ENCODE measurements at regions not wholly inside any gene's neighbourhood (a gene's known extent, or its start where the extent isn't known, plus 50 kb on each side); places are given as distances from the start of the nearest gene placed in this dataset.
"Not testable (repeated sequence)": the region's sequence is repeated elsewhere in the genome, so short reads cannot be mapped to it uniquely, and the experiment has no call there.

DNA sequence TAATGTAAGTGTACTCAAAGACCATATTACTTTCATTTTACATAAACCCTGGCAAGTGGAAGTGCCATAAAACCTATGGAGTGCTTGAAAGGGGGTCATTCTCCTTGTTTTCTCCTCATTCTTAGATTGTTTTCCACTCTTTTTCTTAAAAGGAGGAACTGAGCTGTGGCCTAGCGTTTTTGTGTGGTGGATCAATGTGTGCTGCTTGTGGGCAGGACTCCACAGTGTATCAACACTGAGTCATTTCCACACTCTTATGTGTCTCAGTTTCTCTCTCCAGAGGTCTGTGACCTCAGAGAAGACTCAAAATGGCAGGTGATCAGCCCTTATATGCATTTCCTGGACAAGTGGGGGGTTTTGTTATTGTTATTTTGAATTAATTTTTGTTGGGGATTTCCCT is 516.1 kb upstream of the CDH10 start:
- no peak for DNase-seq

DNA sequence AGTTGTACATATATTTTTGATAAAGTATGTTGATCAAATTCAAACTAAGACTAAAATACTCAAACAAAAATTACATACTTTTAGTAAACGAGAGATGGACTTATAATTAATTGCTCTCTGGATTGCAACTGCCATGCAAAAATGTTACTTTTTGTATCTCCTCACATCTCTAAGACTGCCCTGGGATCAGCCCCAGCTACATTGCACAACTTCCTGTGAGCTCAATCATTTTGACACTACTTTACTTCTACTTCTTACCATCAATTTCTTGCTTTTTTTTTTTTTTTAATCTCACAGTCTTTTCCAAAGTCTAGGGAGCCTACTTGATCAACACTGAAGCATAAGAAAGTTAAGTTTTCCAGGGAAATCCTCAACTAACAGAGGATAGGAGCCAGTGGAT is 506.0 kb upstream of the CDH10 start:
- no peak for DNase-seq

DNA sequence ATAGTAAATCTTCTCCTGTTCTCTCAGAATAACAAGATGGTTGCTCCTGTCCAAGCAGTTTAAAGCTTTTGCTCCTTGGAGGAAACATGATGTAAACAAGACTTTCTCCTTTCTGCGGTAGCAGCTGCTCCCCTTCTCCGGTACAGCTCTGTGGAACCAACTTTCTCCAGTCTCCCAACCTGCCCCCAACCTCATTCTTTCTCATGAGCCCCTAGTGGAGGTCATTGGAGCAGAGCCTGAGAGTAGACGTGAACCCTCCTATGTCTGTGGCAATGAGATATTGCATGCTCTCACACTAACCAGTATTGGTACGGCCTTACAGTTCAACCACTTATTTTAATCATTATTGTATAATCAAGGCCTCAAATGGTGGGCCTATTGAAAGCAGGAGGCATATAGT is 483.8 kb upstream of the CDH10 start:
- DNase-seq: no peak

DNA sequence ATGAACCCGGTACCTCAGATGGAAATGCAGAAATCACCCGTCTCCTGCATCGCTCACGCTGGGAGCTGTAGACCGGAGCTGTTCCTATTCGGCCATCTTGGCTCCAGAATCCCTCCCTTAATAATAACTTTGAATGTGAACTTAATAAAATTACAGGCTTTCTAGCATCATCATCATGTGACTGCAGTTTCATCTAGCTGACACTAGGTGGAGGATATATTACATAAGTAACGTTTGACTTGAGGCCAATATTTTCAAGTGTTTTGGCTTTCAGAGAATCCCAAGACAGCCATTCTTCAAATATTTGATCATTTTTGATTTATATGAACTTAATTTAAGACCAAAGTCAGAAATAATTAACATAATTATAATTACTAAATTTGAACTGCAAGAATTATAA is 474.9 kb upstream of the CDH10 start:
- peak; percentile 18 for DNase-seq

DNA sequence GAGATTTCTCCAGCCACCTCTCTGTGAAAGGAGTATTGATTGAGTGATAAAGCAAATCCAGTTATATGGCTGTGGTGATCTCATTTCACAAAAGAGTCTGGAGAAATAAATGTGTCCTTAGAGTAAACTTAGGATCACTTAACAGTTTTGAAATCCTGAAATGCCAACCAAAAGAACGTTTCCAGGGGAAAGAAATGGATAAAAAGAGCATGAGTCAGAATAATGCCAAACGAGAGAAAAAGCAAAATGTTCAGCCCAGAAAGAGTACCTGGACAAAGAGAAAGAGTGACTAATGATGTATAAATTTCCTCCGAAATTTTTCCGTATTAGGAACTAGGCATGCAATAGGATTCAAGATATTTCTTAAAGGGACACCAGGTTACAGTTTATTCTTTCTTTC is 463.1 kb upstream of the CDH10 start:
- no peak for DNase-seq

DNA sequence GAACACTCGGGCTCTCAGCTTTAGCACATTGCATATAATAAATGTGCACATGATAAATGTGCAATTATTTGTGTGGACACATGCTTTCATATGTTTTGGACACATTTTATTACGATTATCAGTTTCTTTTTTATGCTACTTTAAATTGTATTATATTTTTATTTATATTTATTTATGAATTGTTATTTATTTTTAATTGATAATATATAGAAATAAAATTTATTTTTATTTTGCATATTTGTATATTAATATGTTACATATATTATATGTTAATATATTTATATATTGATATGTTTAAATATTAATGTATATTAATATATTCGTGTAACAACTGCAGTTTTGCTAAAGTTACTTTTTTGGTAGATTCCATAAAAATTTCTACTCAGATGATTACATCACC is 454.8 kb upstream of the CDH10 start:
- no peak for DNase-seq

DNA sequence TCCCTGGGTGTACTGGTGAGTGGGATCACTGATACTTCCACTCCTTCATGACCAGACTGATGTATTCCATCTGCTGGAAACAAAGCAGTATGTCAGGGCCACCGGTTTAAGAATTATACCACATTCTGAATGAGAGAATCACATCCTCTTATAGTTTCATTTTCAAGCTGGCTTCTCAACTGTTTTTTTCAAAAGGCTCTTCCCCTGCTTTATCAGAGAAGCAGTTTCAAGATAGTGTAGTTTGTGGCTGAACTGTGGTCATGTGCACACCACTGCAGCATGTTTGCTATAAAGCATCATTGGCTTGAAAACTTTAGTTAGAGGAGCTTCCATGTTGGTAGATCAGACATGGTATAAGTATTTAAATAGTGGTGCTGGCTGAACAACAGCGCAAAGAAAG is 450.5 kb upstream of the CDH10 start:
- DNase-seq: no peak

DNA sequence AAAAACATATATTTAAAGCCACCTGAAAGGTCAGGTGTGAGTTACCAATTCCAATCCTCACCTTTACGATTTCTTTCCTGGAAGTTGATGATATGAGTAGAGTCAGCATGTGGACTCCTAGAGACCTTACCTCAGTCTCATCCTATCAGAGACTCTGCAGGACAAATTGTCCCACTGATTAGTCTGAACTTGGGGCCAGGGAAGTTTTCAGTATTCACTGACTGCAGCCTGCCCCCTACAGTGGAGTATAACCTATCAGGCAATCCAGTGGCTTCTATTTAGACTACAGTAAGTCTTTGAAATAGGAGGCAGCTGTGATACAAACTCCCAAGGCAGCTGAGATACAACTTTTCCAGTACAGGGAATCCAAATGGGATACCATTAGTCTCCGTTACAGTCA is 449.4 kb upstream of the CDH10 start:
- no peak for DNase-seq

DNA sequence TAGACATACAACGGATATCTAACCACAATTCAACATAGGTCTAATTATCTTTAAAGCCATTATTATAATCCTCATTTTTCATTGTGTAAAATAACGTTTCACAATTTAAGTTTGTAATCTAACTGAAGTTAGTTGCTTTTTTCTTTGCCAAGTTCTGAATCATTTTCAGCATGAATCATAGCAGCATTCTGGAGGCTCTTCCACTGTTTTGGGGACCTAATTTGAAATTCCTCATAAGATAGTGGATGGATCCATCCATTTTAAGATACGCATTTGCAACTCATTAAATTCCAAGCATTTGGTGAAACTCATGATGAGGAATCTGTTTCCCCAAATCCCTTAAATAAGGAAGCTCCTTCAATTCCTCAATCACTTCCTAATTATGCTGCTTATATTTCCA is 447.1 kb upstream of the CDH10 start:
- no peak for DNase-seq

DNA sequence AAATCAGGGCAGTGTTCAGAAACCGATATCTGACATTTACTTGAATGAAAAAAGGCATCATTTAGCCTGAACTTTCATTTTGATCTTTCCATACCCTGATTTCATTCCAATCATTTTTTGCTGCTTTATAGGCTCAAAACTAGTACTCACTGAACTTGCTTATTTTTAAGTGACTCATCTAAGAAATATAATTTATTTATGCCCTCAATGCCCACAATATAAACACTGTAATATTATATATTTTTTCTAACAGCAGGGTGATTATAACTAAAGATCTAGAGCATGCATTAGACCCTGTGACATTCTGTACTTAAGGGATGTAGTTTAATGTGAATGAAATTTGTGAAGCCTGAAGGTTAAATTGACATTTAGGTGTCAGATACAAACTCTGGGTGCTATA is 446.1 kb upstream of the CDH10 start:
- no peak for DNase-seq

DNA sequence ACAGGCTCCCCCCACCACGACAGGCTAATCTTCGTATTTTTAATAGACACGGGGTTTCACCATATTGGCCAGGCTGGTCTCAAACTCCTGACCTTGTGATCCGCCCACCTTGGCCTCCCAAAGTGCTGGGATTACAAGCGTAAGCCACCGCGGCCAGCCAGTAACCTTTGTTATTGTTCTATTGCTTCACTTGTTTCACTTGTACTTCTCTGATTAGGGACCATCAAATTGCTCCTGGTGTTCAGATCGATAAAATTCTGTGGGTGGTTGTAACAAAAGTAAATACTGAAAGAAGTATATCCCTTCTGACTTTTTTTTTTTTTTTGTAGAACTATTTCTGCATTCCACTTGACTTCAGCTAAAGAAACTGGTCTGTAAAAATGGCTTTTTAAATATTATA is 445.5 kb upstream of the CDH10 start:
- no peak for DNase-seq

DNA sequence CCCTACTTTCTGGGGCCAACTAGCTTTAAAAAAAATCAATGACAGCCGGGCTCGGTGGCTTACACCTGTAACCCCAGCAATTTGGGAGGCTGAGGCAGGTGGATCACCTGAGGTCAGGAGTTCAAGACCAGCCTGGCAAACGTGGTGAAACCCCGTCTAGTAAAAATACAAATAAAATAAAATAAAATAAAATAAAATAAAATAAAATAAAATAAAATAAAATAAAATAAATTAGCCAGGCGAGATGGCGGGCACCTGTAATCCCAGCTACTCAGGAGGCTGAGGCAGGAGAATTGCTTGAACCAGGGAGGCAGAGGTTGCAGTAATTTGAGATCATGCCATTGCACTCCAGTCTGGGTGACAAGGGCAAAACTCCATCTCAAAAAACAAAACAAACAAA is 443.9 kb upstream of the CDH10 start:
- not testable (repeated sequence) for DNase-seq

DNA sequence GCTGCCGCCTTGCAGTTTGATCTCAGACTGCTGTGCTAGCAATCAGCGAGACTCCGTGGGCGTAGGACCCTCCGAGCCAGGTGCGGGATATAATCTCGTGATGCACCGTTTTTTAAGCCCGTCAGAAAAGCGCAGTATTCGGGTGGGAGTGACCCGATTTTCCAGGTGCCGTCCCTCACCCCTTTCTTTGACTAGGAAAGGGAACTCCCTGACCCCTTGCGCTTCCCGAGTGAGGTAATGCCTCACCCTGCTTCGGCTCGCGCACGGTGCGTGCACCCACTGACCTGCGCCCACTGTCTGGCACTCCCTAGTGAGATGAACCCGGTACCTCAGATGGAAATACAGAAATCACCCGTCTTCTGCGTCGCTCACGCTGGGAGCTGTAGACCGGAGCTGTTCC is 438.5 kb upstream of the CDH10 start:
- not testable (repeated sequence) for DNase-seq

DNA sequence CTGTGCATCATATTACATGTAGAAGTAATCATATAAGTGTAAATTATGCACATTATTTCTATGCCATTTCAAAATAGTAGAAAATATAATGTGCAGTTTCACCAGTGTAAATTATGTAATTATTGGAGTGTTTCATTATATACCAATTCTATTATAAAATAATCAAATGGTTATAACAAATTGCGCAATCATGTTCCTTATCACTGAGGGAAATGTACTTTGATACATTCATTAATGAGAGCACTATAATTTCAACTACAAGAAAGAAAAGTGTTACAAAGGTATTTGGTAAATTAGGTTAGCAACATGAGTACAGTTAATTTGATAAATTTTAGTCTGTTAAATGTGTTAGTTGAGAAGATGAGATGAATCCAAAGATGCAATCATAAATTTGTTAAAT is 421.5 kb upstream of the CDH10 start:
- DNase-seq: no peak

DNA sequence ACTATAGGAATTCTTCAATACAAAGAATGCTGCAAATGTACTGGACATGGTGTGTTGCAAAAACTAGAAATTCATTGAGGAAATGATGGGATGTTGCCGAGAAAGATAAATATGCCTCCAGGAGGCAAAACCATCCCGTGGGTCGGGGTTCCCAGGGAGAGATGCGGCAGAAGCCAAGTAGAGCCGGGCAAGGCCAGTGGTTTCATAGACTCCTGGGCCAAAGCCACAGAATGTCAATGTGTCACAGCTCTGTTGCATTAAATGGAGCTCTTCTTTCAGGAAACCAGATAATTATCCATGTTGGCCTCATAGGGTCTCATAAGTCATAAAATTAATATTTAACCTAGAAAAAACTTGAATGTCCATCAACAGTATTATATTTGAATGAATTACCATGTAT is 419.5 kb upstream of the CDH10 start:
- DNase-seq: no peak

DNA sequence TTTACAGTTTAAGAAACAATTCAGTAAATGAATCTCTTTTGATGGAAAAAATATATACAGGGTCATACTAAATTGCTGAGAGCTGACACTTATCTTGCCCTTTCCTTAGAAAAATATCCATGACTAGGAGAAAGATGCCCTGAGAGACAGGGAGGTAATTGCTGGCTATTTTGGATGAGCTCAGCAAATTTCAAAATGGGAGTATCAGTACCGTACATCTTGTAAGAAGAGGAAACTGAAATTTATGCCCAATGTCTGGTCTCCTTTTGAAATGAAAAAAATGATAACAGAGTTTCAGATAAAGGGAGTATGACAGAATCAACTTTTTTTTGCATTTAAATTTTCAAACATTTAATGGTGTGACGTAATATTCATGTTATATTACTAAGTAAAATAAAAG is 415.8 kb upstream of the CDH10 start:
- DNase-seq: no peak

DNA sequence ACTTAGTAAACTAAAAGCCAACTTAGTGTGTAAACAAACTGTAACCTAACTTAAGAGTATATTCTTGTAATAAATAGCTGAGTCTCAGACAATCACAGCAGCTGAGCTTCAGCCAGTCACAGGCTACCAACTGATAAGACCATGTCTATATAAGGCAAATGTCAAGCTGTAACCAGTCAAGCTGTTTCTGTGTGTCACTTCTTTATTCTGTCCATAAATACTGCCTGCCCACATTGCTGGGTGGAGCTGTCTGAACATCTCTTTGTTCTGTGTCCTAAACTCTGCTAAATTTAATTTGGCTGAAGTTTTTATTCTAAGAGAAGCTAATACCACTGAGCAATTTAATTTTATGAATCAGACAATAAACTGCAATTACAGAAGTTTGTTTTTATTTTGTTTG is 412.1 kb upstream of the CDH10 start:
- no peak for DNase-seq

DNA sequence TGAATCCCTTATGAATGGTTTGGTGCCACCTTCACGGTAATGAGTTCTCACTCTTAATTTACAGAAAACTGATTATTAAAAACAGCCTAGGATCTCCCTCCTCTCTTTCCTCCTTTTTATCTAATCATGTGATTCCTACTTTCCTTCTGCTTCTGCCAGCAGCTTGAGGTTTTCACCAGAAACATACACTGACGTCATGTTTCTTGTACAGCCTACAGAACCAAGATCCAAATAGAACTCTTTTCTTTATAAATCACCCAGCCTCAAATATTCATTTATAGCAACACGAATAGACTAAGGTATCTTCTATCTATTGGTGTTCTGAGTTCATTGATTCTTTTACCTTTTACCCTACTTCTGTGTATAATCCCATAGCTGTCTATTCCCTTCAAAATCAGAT is 388.9 kb upstream of the CDH10 start:
- DNase-seq: no peak

DNA sequence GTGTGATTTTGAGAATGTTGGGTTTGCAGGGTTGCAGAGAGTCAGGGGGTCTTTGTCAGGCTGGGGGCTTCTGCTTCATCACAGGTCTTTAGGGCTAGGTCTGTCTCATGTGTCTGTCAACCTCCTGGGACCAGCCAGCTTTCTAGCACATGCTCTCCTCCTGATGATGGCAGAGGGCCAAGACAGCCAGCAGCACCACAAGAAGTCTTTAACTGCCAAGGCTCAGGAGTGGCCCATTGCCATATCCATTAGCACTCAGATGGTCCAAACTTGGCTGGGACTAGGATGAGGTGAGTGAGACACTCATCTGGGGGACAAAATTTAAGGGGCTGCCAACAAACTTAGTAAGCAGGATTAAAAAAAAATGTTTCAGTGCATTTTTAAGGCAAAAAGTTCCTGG is 384.2 kb upstream of the CDH10 start:
- DNase-seq: no peak

DNA sequence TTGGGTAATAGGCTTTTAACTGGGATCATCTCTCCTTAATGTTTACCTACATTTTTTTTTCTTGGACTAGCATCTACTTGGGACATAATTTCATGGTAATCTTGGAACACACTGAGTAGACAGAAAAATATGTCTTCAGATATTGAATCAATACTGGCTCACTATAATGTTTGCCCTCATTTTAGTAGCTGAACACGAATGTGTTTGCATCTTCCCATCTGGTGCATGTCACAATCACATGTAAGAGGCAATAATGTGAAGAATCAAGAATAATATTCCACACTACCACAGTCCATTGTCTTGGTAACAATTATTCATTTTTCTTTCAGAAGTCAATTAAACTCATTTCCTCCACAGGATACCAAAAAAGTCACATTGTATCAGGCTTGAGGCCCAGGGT is 382.7 kb upstream of the CDH10 start:
- DNase-seq: no peak

DNA sequence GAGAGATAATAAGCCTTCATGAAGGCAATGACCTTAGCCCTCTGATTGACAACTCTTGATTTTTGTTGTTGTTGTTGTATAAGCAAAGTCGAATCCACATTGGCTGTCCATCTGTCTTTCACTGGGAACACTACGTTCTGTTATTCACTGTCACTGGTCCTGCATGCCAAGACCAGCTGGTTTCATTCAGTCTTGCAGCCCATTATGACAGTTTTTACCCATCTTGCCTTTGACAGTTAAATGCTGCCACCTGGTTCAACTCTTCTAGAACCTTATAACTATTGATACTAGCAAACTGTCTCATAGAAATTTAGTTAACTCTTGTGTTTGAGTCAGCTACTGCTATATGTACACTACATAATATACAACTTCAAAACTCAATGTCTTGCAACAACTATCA is 382.3 kb upstream of the CDH10 start:
- DNase-seq: no peak

DNA sequence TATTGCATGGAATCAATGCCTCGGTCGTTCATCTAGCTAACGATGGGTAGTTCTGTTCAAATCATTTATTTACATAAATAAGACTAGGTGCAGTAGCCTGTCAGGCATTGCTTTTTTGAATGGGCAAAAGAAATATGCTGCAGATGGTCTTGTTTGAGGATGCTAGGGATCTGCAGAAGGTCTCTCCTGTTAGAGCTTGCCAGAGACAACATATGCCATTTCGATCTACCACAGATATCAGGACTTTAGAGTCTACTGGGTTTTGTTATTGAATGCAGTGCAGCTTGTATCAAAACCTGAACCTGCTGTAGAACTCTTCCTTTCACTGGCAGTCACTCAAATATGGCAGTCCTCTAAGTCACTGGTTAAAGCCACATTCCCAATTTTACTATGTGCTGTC is 381.1 kb upstream of the CDH10 start:
- no peak for DNase-seq

DNA sequence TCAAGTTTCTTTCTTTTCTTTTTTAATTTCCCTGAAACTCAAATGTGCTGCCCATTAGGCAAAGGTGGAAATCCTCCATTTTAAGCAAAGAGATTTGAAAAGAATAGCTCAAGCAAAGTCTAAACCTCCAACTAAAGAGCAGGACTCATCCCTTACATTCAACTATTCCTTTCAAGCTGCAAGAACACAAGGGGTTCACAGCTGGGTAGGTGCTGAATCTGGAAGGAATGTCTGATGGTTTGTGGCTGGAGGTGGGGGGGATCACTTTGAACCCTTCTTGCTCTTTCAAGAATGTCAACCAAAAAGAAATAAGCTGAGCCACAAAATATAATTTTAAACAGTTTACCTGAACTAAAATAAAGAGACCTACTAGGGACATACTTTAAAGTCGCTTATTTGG is 375.7 kb upstream of the CDH10 start:
- no peak for DNase-seq

DNA sequence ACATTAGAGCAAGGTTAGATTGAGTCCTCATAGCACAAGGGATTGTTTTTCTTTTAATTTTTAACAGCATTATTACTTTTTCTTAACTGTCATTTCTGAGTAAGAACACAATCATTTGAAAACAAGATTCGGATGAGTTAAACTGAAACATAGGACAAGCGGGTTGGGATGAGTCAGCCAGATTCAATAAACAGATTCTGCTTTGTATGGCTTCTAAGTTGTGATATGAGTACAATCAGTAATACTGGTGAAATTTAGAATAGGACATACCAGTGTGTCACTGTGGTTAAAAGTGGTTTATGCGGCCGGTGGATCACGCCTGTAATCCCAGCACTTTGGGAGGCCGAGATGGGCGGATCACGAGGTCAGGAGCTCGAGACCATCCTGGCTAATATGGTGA is 364.3 kb upstream of the CDH10 start:
- DNase-seq: no peak

DNA sequence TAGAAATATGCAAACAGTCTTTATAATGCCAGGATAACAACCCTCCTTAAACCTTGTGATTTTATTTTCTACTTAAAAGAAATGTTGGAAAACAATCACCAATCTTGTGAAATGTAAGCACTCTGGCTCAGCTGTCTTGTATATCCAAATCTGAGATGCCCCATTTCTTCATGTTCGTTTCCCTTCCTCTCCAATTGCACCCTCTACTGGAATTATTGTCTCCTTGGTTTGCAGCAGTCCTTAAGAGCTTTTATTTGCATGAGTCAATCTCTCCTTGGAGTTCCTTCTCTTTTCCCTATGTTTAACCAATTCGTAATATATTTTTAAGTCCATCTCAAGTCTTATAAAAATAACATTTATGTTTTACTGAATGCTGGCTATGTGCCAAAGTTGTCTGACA is 362.0 kb upstream of the CDH10 start:
- no peak for DNase-seq

DNA sequence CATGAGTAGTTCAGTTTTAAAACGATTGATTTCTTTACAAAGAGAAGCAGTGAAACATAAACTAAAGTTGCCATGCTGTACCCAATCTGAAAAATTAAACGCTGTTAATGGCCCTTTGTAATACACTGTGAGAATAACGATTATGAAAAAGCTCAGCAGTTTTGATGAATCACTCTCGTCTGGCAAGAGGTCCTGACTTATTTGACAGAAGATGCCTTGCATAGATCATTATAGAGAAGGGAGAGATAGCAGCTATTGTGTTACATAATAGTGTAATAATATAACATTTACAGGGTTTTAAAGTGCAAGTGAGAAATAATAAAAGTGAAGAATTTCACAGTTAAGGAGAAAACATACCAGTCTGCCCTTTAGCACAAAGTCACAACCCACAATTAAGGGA is 361.5 kb upstream of the CDH10 start:
- DNase-seq: no peak

DNA sequence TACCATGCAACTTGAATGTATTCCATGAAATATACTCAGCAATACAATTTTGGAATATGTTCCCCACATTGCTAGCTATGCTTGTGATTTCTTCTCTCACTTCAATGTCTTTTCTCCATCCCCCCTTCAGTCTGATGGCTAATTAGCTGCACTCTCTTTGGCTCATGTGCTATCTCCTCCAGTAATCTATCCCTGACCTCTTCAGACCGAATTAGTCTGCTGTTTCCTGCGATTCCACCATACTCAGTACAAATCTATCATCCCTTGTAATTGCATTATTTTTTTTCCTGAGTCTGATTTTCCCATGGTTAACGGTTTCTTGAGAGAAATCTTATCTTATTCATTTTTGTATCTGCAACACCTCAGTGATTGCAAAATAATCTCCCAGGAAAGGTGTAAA is 360.7 kb upstream of the CDH10 start:
- DNase-seq: no peak

Data from suppressor macrophage treated with lipopolysaccharide for 4 hours (primary cell).